HG03095 (cell line): ENCODE measurements at regions not wholly inside any gene's neighbourhood (a gene's known extent, or its start where the extent isn't known, plus 50 kb on each side); places are given as distances from the start of the nearest gene placed in this dataset.
"Not testable (repeated sequence)": the region's sequence is repeated elsewhere in the genome, so short reads cannot be mapped to it uniquely, and the experiment has no call there.

Experiments used
- ATAC-seq: cut with Tn5 transposase; IDR thresholded peaks from one replicate; pipeline ENCODE4 v1.9.1; 2021; ENCODE audit warnings: moderate library complexity; ENCODE audit not compliant: unreplicated experiment

DNA sequence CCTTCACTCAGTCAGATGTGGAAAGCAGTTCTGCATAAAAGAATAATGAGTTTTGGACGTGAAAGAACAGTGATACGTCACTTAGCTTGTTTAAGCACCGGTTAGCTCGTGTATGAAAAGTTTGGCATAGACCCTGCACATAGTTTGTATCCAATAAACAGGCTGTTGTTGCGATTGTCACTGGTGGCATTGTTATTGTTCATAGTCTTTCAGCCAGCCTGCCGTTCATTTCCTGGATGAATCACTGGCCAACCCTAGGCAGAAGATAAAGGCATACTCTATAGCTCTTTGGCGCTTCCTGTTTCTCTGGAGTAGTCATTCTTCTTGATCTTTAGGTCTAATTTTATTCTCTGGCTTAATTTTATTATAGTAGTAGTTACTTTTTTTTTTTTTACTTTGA lies 57.8 kb upstream of the ANKRD30A start:
- ATAC-seq: no peak

DNA sequence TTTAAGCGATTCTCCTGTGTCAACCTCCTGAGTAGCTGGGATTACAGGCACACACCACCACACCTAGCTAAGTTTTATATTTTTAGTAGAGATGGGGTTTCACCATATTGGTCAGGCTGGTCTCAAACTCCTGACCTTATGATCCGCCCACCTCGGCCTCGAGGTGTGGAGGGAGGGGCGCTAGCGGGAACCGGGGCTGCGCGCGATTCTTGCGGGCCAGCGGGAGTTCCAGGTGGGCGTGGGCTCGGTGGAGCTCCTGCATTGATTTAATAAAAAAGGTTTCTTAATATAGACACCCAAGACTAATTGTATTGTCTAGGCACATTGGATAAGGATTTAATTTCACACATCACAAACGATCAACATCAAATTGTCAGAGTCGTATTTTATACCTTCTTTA lies 63.1 kb upstream of the ANKRD30A start:
- not testable (repeated sequence) for ATAC-seq

DNA sequence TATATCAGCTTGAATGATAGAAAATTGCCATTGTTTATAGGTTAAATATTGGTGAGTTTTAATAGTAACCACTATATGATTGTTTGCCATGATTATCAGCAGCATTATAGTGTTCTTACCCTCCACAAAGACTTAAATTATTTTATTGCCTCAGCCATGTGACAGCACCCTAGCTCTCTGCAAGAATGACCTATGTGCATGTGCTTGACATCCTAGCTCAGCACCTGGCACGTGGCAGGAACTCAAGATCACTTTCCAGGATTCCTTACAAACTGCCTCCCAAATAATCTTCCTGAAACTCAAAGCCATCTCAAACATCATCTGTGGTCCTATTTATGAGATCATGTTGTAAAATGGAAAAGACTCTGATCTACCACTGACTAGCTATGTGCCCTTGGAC lies 68.1 kb upstream of the ANKRD30A start:
- no peak for ATAC-seq

DNA sequence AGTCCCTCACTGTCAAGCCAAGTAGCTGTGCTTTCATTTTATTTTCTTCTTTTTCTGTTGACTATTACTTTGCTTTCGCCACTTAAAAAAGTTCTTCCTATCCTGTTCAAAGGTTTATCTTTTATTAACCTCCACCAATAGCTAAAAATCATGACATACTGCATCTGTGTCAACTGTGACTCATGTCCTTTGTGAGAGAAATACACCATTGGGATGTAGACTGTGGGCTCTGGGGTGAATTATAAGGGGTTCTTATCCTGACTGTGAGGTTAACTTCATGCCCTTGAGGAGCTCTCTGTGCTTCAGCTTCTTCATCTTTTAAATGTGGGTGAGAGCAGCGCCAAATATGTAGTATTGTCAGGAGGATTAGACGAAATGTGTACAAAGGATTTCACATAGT lies 71.9 kb upstream of the ANKRD30A start:
- no peak for ATAC-seq

DNA sequence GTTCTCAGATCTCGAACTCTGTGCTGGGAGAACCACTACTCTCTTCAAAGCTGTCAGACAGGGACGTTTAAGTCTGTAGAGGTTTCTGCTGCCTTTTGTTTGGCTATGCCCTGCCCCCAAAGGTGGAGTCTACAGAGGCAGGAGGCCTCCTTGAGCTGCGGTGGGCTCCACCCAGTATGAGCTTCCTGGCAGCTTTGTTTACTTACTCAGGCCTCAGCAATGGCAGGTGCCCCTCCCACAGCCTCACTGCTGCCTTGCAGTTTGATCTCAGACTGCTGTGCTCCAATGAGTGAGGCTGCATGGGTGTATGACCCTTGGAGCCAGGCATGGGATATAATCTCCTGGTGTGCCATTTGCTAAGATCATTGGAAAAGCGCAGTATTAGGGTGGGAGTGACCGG lies 75.4 kb upstream of the ANKRD30A start:
- ATAC-seq: not testable (repeated sequence)

DNA sequence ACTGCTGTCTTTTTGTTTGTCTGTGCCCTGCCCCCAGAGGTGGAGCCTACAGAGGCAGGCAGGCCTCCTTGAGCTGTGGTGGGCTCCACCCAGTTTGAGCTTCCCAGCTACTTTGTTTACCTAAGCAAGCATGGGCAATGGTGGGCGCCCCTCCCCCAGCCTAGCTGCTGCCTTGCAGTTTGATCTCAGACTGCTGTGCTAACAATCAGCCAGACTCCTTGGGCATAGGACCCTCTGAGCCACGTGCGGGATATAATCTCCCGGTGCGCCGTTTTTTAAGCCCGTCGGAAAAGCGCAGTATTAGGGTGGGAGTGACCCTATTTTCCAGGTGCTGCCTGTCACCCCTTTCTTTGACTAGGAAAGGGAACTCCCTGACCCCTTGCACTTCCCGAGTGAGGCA lies 81.1 kb upstream of the ANKRD30A start:
- ATAC-seq: not testable (repeated sequence)

DNA sequence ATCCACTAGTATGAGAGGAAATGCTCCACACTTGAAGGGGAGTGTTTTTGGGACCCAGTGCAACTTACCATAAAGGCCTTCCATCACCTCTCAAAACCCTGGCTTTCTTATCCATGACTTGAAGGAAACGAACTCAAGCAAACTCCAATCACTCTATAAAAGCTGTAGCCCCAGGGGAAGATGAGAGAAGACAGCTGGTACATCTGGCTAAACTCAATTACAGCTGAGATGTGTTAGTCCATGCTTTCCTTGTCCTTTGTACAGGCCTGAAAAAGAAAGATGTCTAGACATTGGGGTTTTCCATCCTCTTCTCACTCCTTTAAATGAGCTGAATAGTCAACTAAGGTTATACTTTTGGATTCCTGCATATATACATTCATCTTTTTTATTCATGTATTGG lies 89.5 kb upstream of the ANKRD30A start:
- no peak for ATAC-seq

DNA sequence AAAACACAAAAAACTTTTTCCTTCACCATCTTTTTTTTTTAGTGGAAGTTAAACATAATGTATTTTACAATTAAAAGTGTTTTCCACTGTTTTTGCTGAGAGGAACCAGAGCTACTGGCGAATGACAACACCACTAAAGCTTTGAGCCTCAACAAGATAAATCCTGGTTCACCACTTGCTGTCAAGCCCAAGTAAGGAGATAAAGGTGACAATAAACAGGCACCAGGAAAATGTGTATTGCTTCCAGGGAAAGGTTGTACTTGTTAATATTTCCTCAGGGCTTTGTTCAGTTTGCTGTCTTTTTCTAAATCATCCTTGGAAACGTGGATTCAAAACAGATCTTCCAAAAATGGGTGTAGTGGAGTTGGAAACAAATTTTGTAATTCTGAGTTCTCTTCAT lies 109.9 kb upstream of the ANKRD30A start:
- ATAC-seq: no peak

DNA sequence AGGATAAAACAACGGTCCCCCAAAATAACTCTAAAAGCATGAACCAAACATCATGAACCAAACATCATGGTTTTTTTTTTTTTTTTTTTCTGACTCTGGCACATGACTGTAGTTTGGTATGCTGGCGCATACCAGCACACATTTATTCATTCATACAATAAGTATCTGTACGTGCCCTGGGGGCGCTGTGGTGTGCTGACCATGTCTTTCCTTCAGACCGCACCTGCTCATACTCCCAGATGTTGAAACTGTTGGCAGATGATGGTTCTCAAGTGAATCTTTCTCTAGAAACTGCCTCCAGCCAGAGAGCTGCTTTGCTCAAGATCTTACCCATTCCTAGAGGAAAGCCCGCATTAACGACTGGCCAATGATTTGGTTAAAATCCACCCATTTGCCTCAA lies 114.7 kb upstream of the ANKRD30A start:
- ATAC-seq: no peak

DNA sequence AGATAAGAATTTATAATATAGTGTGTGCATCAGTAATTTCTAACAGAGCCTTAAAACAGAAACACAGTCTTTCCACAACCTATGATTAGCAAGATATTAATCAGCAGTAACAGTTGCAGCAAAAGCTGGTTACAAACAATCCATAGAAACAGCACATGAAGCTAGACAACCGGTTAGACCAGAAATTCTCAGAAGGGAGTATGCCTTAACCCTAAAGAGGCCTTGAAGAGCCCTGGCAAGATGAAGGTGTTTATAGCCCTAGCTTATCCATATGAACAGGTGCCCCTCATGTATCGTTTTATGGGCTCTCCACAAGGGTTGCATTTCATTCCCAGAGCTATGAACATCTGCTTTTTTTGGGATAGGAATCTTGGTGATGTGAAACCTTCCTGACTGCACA lies 117.1 kb upstream of the ANKRD30A start:
- not testable (repeated sequence) for ATAC-seq

DNA sequence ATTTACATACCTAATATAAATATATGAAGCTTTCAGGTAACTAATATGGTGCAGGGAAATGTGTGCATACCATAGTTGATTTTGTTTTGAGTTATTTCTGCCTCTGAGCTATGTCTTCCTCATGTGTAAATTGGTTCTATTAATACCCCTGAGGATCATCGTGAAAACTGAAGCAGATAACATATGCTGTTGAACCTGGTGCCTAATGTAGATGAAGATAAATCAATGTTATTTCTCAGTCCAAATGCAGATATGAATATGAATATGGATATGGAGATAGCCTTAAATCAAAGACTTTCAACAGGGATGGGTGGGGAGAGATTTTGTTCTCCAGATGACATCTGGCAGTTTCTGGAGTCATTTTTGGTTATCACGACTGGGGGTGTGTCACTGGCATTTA lies 122.3 kb upstream of the ANKRD30A start:
- ATAC-seq: no peak

DNA sequence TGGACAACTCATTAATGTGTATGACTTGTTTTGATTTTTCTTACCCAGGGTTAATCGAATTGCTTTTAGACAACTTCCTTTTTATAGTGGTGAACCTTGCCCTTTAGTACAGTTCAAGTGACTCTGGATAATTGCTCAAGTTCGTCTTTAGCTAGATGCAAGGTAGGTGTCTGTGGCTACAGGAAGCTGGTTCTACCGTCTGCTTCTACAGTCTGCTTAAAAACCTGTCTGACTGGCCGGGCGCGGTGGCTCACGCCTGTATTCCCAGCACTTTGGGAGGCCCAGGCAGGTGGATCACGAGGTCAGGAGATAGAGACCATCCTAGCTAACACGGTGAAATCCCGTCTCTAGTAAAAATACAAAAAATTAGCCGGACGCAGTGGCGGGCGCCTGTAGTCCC lies 129.6 kb upstream of the ANKRD30A start:
- ATAC-seq: not testable (repeated sequence)

DNA sequence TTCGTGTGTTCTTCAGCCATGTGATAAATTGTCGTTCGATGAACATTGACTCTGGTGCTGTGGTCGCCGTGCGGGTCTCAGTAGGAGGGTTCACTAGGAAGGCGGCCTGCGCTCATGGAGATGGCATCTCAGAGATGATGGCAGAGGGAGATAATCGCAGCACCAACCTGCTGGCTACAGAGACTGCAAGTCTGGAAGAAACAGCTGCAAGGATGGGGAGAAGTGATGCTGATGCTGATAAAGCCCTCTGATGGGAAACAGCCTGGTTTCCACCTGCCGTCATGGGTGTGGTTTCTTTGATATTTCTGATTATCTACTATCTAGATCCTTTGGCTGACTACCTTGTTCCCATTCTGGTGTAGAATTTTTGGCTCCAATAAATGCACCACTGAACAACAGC lies 130.5 kb upstream of the ANKRD30A start:
- ATAC-seq: no peak

DNA sequence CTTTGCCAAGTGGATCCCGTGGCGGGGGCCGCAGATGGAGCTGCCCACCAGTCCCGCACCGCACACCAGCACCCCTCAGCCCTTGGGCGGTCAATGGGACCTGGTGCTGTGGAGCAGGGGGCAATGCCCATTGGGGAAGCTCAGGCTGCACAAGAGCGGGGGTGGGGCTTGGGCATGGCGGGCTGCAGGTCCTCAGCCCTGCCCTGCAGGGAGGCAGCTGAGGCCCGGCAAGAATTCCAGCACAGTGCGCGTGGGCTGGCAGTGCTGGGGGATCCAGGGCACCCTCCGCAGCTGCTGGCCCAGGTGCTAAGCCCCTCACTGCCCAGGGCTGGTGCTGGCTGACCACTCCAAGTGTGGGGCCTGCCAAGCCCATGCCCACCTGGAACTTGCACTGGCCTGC lies 136.2 kb upstream of the ANKRD30A start:
- no peak for ATAC-seq

DNA sequence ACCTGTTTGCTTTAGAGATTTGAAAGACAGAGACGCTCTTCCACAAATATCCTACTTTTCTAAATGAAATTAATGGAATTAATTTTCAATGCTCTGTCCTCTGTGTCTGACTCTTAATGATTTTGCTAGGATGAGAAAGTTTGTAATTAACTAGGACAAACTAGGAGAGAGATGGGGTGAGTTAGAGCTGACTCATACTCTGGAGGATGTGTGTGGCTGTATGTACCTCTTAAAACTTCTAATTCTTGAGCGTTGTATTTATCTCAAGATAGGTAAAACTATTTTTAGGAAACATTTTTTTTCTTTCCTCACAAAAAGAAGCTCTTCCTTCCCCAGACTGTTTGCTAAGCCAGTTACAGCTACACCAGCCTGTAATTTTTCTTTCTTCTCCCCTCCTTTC lies 178.8 kb upstream of the ANKRD30A start:
- no peak for ATAC-seq

DNA sequence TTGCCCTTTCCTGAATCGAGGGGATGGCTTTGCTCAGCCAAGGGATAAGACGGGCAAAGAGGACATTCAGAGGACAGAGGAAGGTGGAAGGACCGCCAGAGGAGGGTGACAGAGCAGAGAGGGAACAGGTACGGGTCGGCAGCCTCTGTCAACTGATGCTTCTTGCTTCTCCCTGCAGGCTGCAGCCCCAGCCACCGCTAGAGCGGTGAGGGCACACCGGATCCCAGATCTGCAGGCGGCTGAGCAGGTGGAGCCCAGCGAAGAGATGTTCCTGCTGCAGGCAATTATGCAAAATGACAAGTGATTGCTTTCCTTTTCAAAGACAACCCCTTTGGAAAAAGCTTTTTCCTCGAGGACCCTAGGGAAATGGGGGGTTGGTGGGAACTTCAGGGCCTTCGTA lies 181.9 kb upstream of the ANKRD30A start:
- ATAC-seq: no peak

DNA sequence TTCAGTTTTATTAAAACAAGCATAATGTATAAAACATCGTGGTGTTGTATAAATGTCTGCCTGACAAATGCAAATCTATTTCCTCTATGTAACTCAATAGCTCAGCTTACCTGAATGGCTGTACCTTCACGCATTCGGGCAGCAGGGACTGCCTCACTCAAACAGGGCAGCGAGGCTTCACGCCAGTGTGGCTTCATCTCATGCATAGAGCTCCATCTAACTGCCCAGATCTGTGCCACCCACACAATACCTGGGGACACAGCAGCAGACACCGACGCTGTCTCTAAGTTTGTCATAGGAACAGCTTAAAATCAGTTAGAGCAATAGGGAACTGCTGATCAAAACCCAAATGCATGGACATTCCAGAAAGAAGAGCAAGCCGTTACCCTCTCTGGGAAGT lies 182.8 kb upstream of the ANKRD30A start:
- ATAC-seq: no peak

DNA sequence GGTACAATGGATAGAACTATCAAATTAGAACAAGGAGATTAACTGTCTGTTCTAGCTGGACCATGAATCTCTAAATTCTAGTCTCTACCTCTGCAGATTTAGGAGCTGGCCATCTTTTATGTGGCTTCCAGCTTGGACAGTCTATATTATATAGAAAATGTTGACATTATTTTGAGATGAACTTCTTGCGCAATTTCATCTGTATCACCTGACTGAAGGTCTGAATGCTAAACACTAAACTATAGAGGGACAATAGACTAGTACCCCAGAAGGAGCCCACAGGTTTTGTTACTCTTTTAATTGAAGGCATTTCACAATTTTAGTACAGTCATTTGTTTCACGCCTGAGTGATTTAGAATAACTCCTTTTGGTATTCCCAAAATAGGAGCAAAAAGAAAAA lies 222.4 kb upstream of the ANKRD30A start:
- no peak for ATAC-seq

DNA sequence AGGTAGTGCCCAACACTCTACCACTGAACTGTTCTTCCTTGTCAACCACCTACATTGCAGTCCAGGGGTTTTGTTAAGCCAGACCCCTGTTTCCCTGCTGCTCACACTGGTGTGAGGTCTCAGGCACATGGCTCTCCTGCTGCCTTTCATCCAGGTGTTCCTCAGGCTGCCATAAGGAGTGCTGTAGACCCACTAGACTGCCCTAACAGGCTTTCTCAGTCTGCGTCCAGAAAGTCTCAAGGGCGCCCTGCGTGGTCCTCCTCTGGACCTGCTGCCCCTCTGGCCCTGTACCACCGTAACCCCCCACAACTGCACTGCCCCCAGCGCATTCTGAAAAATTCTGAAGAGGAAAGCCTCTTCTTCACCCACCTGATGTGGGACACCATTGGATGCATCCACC lies 225.7 kb upstream of the ANKRD30A start:
- no peak for ATAC-seq

DNA sequence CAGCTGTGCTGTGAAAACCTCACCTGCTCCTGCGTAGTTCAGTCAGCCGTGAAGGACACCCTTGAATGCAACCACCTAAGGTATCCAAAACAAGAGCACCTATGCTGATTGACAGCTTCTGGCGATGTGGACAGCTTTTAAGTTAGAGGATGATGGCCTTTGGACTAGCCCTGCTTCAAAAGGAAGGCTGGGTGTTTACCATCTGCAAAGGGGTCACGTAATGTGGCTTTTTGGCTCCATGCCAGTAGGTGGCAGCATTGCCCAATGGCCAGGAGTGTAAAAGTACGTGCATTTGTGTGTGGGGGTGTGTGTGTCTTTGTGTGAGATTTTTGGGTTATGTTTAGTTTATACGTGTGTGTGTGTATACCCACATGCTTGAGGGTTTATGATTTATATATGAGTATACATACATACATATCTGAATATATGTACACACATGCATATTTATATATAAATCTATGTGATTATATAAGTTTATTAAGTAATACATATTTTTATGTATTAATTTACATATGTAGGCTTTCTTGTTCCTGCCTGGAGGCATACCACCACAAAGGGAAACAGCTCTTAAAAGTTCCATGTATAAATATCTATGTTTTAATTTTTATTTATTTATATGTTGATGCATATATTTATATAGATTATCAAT lies 236.3 kb upstream of the ANKRD30A start:
- ATAC-seq: peak; percentile 74

DNA sequence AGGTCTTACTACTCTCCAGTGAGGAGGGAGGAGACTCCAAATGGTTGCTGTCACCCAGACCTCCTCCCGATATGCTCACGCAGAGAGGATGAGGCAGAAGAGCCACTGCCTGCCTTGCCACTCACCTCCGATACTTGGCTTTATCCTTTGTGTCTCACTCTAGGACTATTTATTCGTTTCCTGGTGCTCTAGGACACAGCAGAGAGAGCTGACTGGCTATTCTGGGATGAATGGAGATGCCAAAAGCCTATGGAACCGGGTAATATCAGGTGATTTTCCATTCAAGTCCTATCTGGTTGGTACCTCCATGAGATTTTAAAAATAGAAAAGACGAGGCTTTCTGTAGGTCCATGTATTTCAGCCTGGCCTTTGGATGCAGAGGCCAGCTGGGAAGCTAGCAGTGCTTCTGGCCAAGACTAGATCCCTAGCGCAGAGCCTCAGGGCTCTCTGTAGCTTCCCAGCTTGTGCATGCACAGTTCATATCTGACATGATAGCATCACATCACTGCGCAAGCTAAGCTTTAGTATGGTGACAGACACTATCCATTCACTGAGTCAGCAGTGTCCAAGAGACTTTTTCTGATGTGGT lies 239.0 kb upstream of the ANKRD30A start:
- ATAC-seq: no peak

DNA sequence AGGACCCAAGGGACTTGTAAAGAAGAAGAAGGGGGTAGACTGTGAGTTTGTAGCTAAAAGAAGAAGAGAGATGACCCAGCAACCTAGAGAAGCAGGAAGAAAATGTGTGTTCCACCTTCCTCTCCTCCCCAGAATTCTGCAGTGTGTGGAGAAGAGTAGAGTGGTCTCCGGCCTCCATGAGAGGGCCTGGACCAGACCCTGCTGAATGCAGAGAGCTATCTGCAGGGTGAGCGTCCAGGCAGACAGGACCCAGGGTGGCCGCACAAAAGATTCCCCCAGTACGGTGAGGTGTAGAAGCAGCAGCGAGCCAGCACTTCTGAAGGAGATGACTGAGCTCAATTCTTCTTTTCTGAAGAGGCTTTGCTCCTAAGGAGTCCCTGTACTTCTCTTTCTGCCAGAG lies 239.7 kb upstream of the ANKRD30A start:
- no peak for ATAC-seq

DNA sequence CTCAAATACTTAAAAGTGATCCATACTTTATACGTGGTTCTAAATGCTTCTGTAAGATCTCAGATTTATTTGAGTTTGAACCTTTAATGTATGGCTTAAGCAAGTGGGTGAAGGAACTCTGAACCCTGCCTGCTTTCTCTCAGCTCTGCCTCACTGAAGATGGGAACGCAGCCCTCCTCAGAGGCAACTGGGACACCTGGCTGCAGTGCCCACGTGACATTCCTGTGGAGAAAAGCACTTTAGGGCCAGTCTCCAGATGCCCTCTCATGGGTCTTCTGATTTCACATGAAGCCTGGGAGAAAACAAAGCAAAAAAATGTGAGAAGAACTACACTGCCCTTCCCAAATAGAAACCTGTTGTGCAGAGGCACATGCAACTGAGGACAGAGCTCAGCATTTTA lies 242.6 kb upstream of the ANKRD30A start:
- no peak for ATAC-seq
